Upper lobe of left lung (tissue), 6 donors: ENCODE measurements at regions not wholly inside any gene's neighbourhood (a gene's known extent, or its start where the extent isn't known, plus 50 kb on each side); places are given as distances from the start of the nearest gene placed in this dataset.

Experiments
- ATAC-seq, 2 donors: fragments of 200-7000 bp; cut with Tn5 transposase; one replicate each; pipeline ENCODE4 v1.9.1; 2022; ENCODE audit warnings: mild to moderate bottlenecking in 2 of 2, moderate library complexity in 2 of 2; ENCODE audit not compliant: low FRiP score in 2 of 2
- DNase-seq, 2 donors: peaks; one replicate each; pipeline ENCODE4 v3.0.0-alpha.2; 2019 to 2020
- H3K27ac ChIP-seq, 4 donors: fragments of 200-600 bp; sonication (generic); one replicate each; pipeline ENCODE4 v1.5.1; 2016 to 2019
- H3K27me3 ChIP-seq, 4 donors: fragments of 200-600 bp; sonication (generic); one replicate each; pipeline ENCODE4 v1.5.1; 2017 to 2019
- H3K36me3 ChIP-seq, 4 donors: fragments of 200-600 bp; sonication (generic); one replicate each; pipeline ENCODE4 v1.5.1; 2016 to 2019
- H3K4me1 ChIP-seq, 4 donors: fragments of 200-600 bp; sonication (generic); one replicate each; pipeline ENCODE4 v1.5.1; 2018 to 2019
- H3K4me3 ChIP-seq, 4 donors: fragments of 200-600 bp; sonication (generic); one replicate each; pipeline ENCODE4 v1.5.1; 2017 to 2019; ENCODE audit warnings: mild to moderate bottlenecking in 2 of 4, moderate library complexity in 1 of 4
- H3K9me3 ChIP-seq, 4 donors: fragments of 200-600 bp; sonication (generic); one replicate each; pipeline ENCODE4 v1.5.1; 2018 to 2019
- EP300 ChIP-seq, 4 donors: sonication (generic); formaldehyde crosslinking; IDR thresholded peaks; one replicate each; pipeline ENCODE4 v1.5.1; 2017; ENCODE audit warnings: antibody characterized with exemption in 4 of 4, control low read depth in 2 of 4
- POLR2A ChIP-seq, 4 donors: fragments of 450-650 bp; IDR thresholded peaks; one replicate each; pipeline ENCODE4 v1.5.1; 2016 to 2017; ENCODE audit warnings: antibody characterized with exemption in 4 of 4, mild to moderate bottlenecking in 2 of 4
- POLR2AphosphoS5 ChIP-seq, 2 donors: sonication (generic); formaldehyde crosslinking; IDR thresholded peaks; one replicate each; pipeline ENCODE4 v1.5.1; 2017; ENCODE audit warnings: antibody characterized with exemption in 2 of 2
- WGBS, 2 donors: methylation state at CpG; one replicate each; pipeline ENCODE4 v1.1.5; 2017 to 2018; 5-methylcytosine and 5-hydroxymethylcytosine counted together
- TF ChIP-seq, protein P1 (sequence below), 6 experiments: fragments of 450-650 bp in 4 of 6; fragments of 200-600 bp in 2 of 6; sonication (generic) in 2 of 6; IDR thresholded peaks; one replicate each; pipeline ENCODE4 v1.5.1; 2016 to 2019; ENCODE audit warnings: antibody characterized with exemption in 6 of 6
- donor health status: DM: no; HTN: no; CAD: no; lungs with moderate emphysema.
- donor health status: DM: no; HTN: yes; CAD: no; lungs with severe emphysema.

- DNase-seq (no peak), ATAC-seq (no peak)
- H3K36me3 ChIP-seq = no peaks in the 10 kb centered on the region
- no peaks in the 10 kb centered on the region for H3K4me1 ChIP-seq
- H3K27ac ChIP-seq = no peak overlapping the region
- no peaks in the 10 kb centered on the region for H3K9me3 ChIP-seq
- no peaks in the 10 kb centered on the region for H3K27me3 ChIP-seq
- H3K4me3 ChIP-seq = no peak overlapping the region
- 62 to 65% methylated on average over 4 of the region's 4 CpGs for WGBS, 2 donors
- no peak for TF ChIP-seq POLR2A (IDR thresholded peaks at IDR 0.05)
Measured at GRCh38 chr17:72485596-72485995, 364.8 kb downstream of the SOX9 start.

GRCh38 chr17:72486806-72487205 is 366.0 kb downstream of the SOX9 start:
- ATAC-seq (no peak), DNase-seq (no peak)
- Histone ChIP-seq H3K4me3 (no peak overlapping the region), H3K4me1 (no peaks in the 10 kb centered on the region), H3K36me3 (no peaks in the 10 kb centered on the region), H3K27ac (no peak overlapping the region), H3K27me3 (no peaks in the 10 kb centered on the region), H3K9me3 (no peaks in the 10 kb centered on the region)
- TF ChIP-seq POLR2AphosphoS5 (IDR thresholded peaks at IDR 0.05) (no peak), EP300 (IDR thresholded peaks at IDR 0.05) (no peak), POLR2A (IDR thresholded peaks at IDR 0.05) (no peak)
- TF ChIP-seq, protein P1, sequence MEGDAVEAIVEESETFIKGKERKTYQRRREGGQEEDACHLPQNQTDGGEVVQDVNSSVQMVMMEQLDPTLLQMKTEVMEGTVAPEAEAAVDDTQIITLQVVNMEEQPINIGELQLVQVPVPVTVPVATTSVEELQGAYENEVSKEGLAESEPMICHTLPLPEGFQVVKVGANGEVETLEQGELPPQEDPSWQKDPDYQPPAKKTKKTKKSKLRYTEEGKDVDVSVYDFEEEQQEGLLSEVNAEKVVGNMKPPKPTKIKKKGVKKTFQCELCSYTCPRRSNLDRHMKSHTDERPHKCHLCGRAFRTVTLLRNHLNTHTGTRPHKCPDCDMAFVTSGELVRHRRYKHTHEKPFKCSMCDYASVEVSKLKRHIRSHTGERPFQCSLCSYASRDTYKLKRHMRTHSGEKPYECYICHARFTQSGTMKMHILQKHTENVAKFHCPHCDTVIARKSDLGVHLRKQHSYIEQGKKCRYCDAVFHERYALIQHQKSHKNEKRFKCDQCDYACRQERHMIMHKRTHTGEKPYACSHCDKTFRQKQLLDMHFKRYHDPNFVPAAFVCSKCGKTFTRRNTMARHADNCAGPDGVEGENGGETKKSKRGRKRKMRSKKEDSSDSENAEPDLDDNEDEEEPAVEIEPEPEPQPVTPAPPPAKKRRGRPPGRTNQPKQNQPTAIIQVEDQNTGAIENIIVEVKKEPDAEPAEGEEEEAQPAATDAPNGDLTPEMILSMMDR (IDR thresholded peaks at IDR 0.05) = no peak

- WGBS, 2 donors = 67 to 76% methylated on average over 19 of the region's 19 CpGs
- Histone ChIP-seq H3K9me3 (no peaks in the 10 kb centered on the region), H3K27me3 (no peaks in the 10 kb centered on the region), H3K27ac (no peak overlapping the region), H3K4me3 (no peak overlapping the region), H3K4me1 (no peaks in the 10 kb centered on the region), H3K36me3 (no peaks in the 10 kb centered on the region)
- DNase-seq (peak in 1 of 2 donors; percentile 47), ATAC-seq (no peak)
- TF ChIP-seq POLR2A (IDR thresholded peaks at IDR 0.05) (no peak), POLR2AphosphoS5 (IDR thresholded peaks at IDR 0.05) (no peak), EP300 (IDR thresholded peaks at IDR 0.05) (no peak)
- TF ChIP-seq, protein P1 (IDR thresholded peaks at IDR 0.05) = no peak
Measured at GRCh38 chr17:72487731-72488494, 367.1 kb downstream of the SOX9 start.

DNA sequence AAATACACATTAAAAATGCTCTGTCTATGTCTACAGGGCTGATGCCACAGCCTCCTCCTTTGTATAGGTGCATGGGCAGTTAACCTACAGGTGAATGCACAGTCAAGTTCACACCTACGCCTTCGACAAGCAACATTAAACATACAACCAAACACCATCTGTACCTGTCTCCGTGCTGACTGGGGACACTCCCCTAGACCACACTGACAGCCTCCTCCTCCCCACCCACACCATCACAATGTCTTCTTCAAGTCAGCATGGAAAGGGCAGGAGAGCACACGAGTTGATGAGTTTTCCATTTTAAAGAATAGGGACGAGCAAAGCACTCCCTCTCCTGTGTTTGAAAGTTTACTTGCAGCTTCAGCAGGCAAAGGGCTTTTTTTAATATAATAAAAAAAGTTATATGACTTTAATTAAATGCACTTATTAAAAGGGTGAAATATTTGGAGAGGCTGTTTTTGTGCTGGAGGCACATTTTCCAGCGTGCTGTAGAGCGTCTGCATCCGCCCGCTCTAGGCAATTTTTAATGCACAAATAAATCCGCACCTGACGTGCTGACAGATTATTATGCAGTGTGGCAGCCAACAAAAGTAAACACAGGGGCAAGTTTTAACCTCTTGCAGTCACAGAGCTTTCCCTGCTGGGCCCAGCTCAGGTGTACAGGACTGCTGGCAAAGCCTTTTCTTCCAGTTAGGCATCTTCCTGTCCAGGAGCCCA is 367.9 kb downstream of the SOX9 start:
- Histone ChIP-seq H3K9me3 (no peaks in the 10 kb centered on the region), H3K36me3 (no peaks in the 10 kb centered on the region), H3K4me3 (no peak overlapping the region), H3K27me3 (no peaks in the 10 kb centered on the region), H3K27ac (no peak overlapping the region), H3K4me1 (no peaks in the 10 kb centered on the region)
- TF ChIP-seq, protein P1 (IDR thresholded peaks at IDR 0.05) = no peak
- no peak for TF ChIP-seq EP300 (IDR thresholded peaks at IDR 0.05)
- no peak for TF ChIP-seq POLR2A (IDR thresholded peaks at IDR 0.05)
- no peak for TF ChIP-seq POLR2AphosphoS5 (IDR thresholded peaks at IDR 0.05)
- ATAC-seq (peak in 1 of 2 donors; percentile 37), DNase-seq (no peak)
- 48 to 58% methylated on average over 11 of the region's 11 CpGs for WGBS, 2 donors

DNA sequence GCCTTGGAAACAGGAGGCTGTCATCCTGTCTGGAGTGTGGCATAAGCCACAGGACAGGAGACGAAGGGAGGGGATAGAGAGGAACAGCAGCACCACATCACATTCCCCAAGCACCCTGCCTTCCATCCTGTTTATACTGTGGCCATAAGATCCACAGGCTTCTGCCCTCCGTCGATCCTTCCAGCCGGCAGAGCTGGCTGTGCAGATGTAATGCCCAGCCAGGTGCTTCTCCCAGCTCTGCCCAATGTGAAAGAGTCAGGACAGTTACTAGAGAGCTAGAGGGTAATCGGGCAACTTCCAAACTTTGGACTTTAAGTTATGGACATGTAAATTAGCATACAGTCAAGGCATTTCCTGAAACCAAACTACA is 368.4 kb downstream of the SOX9 start:
- Histone ChIP-seq H3K4me3 (no peak overlapping the region), H3K9me3 (no peaks in the 10 kb centered on the region), H3K27ac (no peak overlapping the region), H3K36me3 (no peaks in the 10 kb centered on the region), H3K4me1 (no peaks in the 10 kb centered on the region), H3K27me3 (no peaks in the 10 kb centered on the region)
- WGBS, 2 donors = 40 to 53% methylated on average over 5 of the region's 5 CpGs
- DNase-seq (no peak), ATAC-seq (no peak)
- TF ChIP-seq, protein P1 (IDR thresholded peaks at IDR 0.05) = no peak
- TF ChIP-seq POLR2AphosphoS5 (IDR thresholded peaks at IDR 0.05) (no peak), EP300 (IDR thresholded peaks at IDR 0.05) (no peak), POLR2A (IDR thresholded peaks at IDR 0.05) (no peak)
